GM12891 (cell line): ENCODE measurements at regions not wholly inside any gene's neighbourhood (a gene's known extent, or its start where the extent isn't known, plus 50 kb on each side); places are given as distances from the start of the nearest gene placed in this dataset.

Experiments used
- POLR2AphosphoS5 ChIP-seq: IDR thresholded peaks from 2 replicates; pipeline ENCODE4 v1.6.1; 2011; ENCODE audit warnings: low read depth, low read length, control low read depth
- TAF1 ChIP-seq: IDR thresholded peaks from 2 replicates; pipeline ENCODE4 v1.6.1; 2011; ENCODE audit warnings: low read depth, low read length, control low read depth

GRCh38 chr3:115359536-115359935 is 212.4 kb upstream of the ZBTB20 start:
- TF ChIP-seq POLR2AphosphoS5 (no peak), TAF1 (no peak)
